GM12875 (cell line): ENCODE measurements at regions not wholly inside any gene's neighbourhood (a gene's known extent, or its start where the extent isn't known, plus 50 kb on each side); places are given as distances from the start of the nearest gene placed in this dataset.

Experiments
- H3K4me3 ChIP-seq: one replicate; pipeline ENCODE4 v1.5.1; 2011; ENCODE audit warnings: low read depth, low read length, control low read depth
- CTCF ChIP-seq: IDR thresholded peaks from 2 replicates; pipeline ENCODE4 v1.5.1; 2011; ENCODE audit warnings: low read depth, mild to moderate bottlenecking, control low read depth, inconsistent platforms, low read length, moderate library complexity, borderline replicate concordance; ENCODE audit not compliant: insufficient read depth

GRCh38 chr20:17832236-17832915 is 132.6 kb downstream of the BANF2 start:
- no peak overlapping the region for H3K4me3 ChIP-seq
- TF ChIP-seq CTCF: no peak

GRCh38 chr20:17828598-17829144 is 128.9 kb downstream of the BANF2 start:
- no peak for TF ChIP-seq CTCF
- H3K4me3 ChIP-seq: no peak overlapping the region

- TF ChIP-seq CTCF: no peak
- H3K4me3 ChIP-seq: no peak overlapping the region
Measured at GRCh38 chr20:17827759-17828559, 128.2 kb downstream of the BANF2 start.

GRCh38 chr20:17827079-17827478 is 127.3 kb downstream of the BANF2 start:
- no peak for TF ChIP-seq CTCF
- H3K4me3 ChIP-seq: no peak overlapping the region

DNA sequence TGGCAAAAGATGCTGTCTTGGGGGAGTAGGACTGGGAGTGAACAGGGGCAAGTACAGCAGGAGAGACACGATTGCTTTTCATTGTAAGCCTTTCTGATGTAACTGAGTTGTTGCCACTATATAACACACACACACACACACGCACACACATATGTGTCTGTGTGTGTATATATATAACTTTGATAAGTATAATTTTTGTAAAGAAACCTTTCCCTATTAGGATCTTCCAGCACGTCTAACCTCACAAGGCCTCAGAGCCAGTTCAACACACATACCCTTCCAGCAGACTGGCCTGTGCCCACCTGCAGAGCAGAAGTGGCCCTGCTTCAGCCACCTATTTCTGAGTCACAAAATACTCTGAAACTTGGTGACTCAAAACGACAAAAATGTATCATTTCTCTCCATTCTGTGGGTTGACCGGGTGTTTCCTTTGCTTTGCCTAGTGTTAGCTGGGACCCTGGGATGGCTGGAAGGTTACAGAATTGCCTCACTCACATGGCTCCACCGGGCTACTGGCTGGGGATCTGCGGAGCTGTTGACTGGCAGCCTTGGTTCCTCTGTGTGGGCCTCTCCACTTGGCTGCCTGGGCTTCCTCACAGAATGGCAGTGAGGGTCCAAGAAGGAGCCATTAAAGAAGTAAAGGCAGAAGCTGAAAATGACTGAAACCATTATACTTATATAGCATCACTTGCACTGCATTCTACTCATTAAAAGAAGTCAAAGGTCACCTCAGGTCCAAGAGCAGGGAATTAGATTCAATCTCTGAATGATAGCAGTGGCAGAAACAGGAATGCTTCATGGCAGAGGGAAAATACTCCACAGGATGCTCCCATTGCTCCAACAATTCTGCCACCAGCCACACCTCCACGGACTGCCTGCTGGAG is 126.4 kb downstream of the BANF2 start:
- no peak overlapping the region for H3K4me3 ChIP-seq
- no peak for TF ChIP-seq CTCF

GRCh38 chr20:17825252-17825959 is 125.6 kb downstream of the BANF2 start:
- TF ChIP-seq CTCF: no peak
- no peak overlapping the region for H3K4me3 ChIP-seq
